ENCODE measurements at regions not wholly inside any gene's neighbourhood (a gene's known extent, or its start where the extent isn't known, plus 50 kb on each side); places are given as distances from the start of the nearest gene placed in this dataset.

DNA sequence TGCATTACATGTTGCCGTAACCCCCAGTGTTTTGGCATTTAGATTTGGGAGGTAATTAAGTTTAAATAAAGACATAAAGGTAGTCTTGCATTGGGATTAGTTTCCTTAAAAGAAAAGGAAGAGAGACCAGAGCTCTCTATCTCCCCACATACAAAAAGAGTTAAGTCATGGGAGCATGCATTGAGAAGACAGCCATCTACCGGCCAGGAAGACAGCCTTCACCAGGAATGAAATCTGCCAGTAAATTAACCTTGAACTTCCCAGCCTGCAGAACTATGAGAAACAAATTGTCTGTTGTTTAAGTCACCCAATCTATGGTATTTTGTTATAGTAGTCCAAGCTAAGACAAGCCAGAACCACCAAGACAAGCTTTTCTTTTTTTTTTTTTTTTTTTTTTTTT is 567.0 kb upstream of the CDH18 start:
- H3K27ac ChIP-seq = no peak overlapping the region

DNA sequence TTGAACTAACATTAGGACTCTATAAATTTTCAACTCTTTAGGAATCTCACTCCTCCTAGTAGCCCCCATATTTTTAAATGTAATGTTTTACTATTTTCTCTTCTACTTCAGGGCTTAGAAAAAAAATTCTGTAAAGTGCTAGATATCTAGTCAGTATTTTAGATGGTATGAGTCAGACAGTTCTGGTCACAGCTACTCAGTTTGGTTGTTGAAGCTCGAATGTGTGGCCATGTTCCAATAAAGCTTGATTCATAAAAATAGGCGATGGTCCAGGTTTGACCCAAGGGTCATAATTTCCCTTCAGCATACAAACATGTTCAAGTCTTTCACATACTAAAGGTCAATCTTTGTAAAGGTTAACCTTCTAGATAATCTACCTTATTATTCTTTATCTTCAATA is 566.0 kb upstream of the CDH18 start:
- 50 to 58% (median 58%) methylated on average over 2 of the region's 2 CpGs for WGBS, 3 donors
- intact Hi-C loops (cut with DNase I) = no loop called here
- Histone ChIP-seq H3K36me3 (no peaks in the 10 kb centered on the region), H3K27me3 (no peaks in the 10 kb centered on the region), H3K9me3 (no peaks in the 10 kb centered on the region), H3K4me3 (no peak overlapping the region), H3K4me1 (ENCODE audit: insufficient read depth) (no peaks in the 10 kb centered on the region), H3K27ac (no peak overlapping the region)
- no peak for DNase-seq
- TF ChIP-seq EP300 (IDR thresholded peaks at IDR 0.05) (no peak), POLR2A (IDR thresholded peaks at IDR 0.05) (no peak)
- TF ChIP-seq, protein P1, sequence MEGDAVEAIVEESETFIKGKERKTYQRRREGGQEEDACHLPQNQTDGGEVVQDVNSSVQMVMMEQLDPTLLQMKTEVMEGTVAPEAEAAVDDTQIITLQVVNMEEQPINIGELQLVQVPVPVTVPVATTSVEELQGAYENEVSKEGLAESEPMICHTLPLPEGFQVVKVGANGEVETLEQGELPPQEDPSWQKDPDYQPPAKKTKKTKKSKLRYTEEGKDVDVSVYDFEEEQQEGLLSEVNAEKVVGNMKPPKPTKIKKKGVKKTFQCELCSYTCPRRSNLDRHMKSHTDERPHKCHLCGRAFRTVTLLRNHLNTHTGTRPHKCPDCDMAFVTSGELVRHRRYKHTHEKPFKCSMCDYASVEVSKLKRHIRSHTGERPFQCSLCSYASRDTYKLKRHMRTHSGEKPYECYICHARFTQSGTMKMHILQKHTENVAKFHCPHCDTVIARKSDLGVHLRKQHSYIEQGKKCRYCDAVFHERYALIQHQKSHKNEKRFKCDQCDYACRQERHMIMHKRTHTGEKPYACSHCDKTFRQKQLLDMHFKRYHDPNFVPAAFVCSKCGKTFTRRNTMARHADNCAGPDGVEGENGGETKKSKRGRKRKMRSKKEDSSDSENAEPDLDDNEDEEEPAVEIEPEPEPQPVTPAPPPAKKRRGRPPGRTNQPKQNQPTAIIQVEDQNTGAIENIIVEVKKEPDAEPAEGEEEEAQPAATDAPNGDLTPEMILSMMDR (IDR thresholded peaks at IDR 0.05) = no peak

More for the DNA sequence above, 567.0 kb upstream of the CDH18 start:
- H3K9me3 ChIP-seq = no peaks in the 10 kb centered on the region
- intact Hi-C loops (cut with DNase I) = no loop called here
- H3K4me3 ChIP-seq = no peak overlapping the region
- no peaks in the 10 kb centered on the region for H3K36me3 ChIP-seq
- WGBS, 3 donors = 50 to 62% (median 52%) methylated on average over 2 of the region's 2 CpGs
- H3K27me3 ChIP-seq = no peaks in the 10 kb centered on the region
- DNase-seq = no peak
- no peak for TF ChIP-seq POLR2A (IDR thresholded peaks at IDR 0.05)
- TF ChIP-seq, protein P1 (IDR thresholded peaks at IDR 0.05) = no peak
- no peak for TF ChIP-seq EP300 (IDR thresholded peaks at IDR 0.05)
- no peaks in the 10 kb centered on the region for H3K4me1 ChIP-seq (ENCODE audit: insufficient read depth)

DNA sequence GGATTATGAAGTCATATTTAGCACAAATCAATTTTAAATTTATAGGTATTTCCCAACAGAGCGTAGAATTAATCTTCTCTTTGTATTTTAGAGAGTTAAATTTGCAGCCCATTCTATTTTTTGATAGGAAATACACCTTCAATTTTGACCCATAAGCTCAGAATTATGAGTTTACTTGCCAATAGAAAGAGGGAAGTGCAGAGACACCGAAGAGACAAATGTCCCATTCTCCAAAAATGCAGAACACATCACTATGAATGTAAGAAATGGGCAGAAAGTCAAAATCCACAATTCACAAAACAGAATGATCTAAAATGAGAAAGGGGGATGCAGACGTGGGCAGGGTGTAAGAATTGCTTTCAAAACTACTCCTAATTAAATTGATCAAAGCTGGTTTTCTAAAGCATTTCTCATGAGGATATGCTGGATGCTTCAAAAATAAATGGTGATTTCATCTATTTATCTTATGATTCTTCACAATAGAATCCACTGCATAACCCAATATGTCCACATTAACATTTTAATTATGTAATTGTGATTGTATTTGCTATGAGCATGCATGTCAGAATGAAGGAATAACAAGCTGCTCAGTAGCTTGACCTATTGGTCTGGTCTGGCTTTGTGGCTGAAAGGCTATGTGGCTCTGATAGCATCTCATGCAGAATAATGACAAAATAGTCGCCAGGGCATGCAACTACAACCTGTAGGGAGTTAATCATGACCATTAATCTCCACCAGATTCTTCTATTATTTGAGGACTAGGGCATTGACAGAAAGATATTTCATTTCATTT is 550.1 kb upstream of the CDH18 start:
- TF ChIP-seq, protein P1 (IDR thresholded peaks at IDR 0.05) = no peak
- no peak for TF ChIP-seq EP300 (IDR thresholded peaks at IDR 0.05)
- no peak for TF ChIP-seq POLR2A (IDR thresholded peaks at IDR 0.05)
- 82 to 85% (median 84%) methylated on average over 4 of the region's 4 CpGs for WGBS, 3 donors
- H3K27ac ChIP-seq = no peak overlapping the region
- intact Hi-C loops (cut with DNase I) = no loop called here
- DNase-seq = no peak
- no peaks in the 10 kb centered on the region for H3K36me3 ChIP-seq
- no peaks in the 10 kb centered on the region for H3K9me3 ChIP-seq
- no peaks in the 10 kb centered on the region for H3K27me3 ChIP-seq
- H3K4me3 ChIP-seq = no peak overlapping the region
- H3K4me1 ChIP-seq (ENCODE audit: insufficient read depth) = no peaks in the 10 kb centered on the region

DNA sequence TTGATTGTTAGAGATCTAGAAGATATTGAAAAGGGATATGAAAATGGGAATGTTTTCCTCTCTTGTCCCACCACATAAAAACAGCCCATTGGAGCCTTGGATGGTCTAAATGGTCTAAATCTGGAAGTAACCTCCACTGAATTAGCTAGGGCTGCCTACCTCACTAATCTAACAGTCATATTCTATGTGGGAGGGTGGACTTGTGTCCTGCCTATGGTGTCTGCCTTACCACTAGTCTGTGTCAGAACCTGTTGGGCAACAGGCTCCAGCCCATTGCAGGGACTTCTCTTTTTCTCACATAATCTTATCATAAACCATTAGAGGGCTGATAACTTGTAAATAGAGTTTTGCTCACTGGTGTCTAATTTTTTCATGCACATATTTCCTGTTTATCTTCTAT is 548.8 kb upstream of the CDH18 start:
- DNase-seq = no peak
- TF ChIP-seq, protein P1 (IDR thresholded peaks at IDR 0.05) = no peak
- TF ChIP-seq EP300 (IDR thresholded peaks at IDR 0.05) (no peak), POLR2A (IDR thresholded peaks at IDR 0.05) (no peak)
- Histone ChIP-seq H3K36me3 (no peaks in the 10 kb centered on the region), H3K4me1 (ENCODE audit: insufficient read depth) (no peaks in the 10 kb centered on the region), H3K27me3 (no peaks in the 10 kb centered on the region), H3K4me3 (no peak overlapping the region), H3K9me3 (no peaks in the 10 kb centered on the region), H3K27ac (no peak overlapping the region)
- intact Hi-C loops (cut with DNase I) = no loop called here
